ENCODE measurements at regions not wholly inside any gene's neighbourhood (a gene's known extent, or its start where the extent isn't known, plus 50 kb on each side); places are given as distances from the start of the nearest gene placed in this dataset.

DNA sequence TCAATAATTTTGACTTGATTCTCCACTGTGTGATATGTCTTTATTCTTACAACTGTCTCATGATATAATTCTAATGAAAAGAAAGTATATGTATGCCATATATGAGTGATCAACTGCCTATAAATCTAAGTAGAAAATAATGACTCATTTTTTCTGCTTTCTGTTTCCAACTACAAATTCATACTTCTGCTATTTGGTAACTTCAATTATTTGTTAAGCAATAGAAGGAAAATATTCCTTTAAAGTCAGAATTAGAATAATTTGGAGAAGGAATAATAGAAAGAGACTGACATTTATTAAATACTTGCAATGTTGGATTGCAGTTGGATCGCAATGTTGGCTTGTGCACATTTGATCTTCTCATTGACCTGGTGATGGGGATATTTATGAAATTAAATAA, 204.2 kb upstream of the PACRGL start:
- no peaks in the 10 kb centered on the region for H3K4me1 Mint-ChIP-seq
- H3K9me3 ChIP-seq (ENCODE audit: control insufficient read depth, low read length, poor library complexity, severe bottlenecking) = no peaks in the 10 kb centered on the region
- no peaks in the 10 kb centered on the region for H3K36me3 Mint-ChIP-seq (ENCODE audit: low read depth)
- no peaks in the 10 kb centered on the region for H3K27me3 Mint-ChIP-seq
- no peak overlapping the region for H3K27ac Mint-ChIP-seq
- DNase-seq (no peak), ATAC-seq (no peak)
- H3K4me3 Mint-ChIP-seq = no peak overlapping the region

DNA sequence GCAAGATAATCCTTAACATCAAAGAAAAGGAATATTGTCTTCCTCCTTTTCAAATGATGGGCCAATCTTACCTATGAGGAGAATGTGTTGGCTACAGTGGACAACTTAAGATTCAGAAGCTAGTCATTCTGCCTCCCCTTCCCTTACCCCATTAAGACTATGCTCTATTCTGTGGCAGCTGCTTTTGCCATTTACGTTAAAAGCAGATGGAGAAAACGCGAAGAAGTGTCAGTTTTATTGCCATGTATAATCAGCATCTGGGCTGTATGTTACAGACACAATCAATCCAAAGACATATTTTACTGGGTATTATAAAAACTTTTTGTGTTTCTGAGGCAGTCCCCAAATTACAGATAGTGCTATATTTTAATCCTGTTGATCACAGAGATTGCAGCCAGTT, 196.1 kb upstream of the PACRGL start:
- H3K27ac Mint-ChIP-seq = no peak overlapping the region
- no peak for ATAC-seq
- H3K9me3 ChIP-seq (ENCODE audit: control insufficient read depth, low read length, poor library complexity, severe bottlenecking) = no peaks in the 10 kb centered on the region

DNA sequence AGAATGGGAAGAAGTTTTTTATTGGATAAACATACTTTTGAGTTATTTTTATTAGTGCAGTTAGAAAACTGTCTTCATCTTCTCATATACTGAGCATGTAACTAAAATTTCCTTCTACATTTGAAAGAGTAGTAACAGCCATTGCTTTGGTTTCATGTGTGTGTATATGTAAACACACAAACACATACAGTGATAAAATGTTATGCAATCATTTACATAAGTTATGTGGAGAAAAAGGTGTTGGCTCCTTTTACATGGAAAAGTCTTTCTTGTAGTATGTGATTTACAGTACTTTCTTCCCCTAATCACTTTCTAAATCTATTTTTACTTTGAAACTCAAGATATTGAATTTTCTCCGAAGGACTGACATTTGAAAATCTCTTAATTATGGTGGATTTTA, 194.3 kb upstream of the PACRGL start:
- peaks cover 7% of the 10 kb centered on the region for H3K27me3 Mint-ChIP-seq
- no peaks in the 10 kb centered on the region for H3K9me3 ChIP-seq (ENCODE audit: control insufficient read depth, low read length, poor library complexity, severe bottlenecking)
- no peak overlapping the region for H3K27ac Mint-ChIP-seq
- no peaks in the 10 kb centered on the region for H3K4me1 Mint-ChIP-seq
- DNase-seq (no peak), ATAC-seq (no peak)
- no peaks in the 10 kb centered on the region for H3K36me3 Mint-ChIP-seq (ENCODE audit: low read depth)
- no peak overlapping the region for H3K4me3 Mint-ChIP-seq

More for the DNA sequence above, 196.1 kb upstream of the PACRGL start:
- Mint-ChIP-seq H3K4me1 (no peaks in the 10 kb centered on the region), H3K27me3 (peaks cover 7% of the 10 kb centered on the region), H3K36me3 (ENCODE audit: low read depth) (no peaks in the 10 kb centered on the region), H3K4me3 (no peak overlapping the region)
- no peak for DNase-seq

DNA sequence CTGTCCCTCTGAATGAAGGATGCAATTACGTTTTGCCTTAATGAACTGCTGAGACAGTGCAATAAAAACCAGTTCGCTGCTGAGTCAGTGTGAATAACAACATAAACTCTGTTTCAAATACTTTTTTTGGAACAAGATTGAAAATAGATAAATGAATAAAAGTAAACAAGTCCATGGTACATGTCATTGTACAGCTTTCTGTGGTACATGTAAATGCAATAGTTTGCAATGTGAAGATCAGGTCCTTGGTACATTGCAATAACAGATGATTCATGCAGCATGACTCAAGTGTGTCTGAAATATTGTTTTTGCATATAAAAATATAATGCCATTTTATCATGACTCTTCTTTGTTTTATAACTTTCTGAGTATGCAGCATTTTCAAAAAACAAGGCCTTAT, 193.4 kb upstream of the PACRGL start:
- no peaks in the 10 kb centered on the region for H3K4me1 Mint-ChIP-seq
- DNase-seq (no peak), ATAC-seq (no peak)
- peaks cover 7% of the 10 kb centered on the region for H3K27me3 Mint-ChIP-seq
- no peaks in the 10 kb centered on the region for H3K36me3 Mint-ChIP-seq (ENCODE audit: low read depth)
- H3K27ac Mint-ChIP-seq = no peak overlapping the region
- no peaks in the 10 kb centered on the region for H3K9me3 ChIP-seq (ENCODE audit: control insufficient read depth, low read length, poor library complexity, severe bottlenecking)
- no peak overlapping the region for H3K4me3 Mint-ChIP-seq

DNA sequence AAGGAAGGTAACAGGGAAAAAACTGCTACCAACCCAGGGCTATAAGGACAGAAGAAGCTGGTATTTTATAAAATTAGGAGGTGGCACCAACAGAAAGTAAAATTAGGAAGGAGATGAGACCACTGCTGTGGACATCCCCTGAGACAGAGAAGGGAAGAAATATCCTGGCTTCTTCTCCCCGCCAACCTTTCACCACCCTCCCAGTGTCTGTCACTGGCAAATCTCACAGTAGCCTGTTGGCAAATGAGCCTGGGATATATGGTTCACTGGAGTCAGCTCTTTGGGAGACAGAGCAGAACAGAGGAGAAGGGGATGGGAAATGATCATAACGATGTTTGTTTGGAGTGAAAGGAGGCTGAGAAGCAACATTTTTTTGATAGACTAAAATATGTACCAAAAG, 190.9 kb upstream of the PACRGL start:
- ATAC-seq = no peak
- Mint-ChIP-seq H3K36me3 (ENCODE audit: low read depth) (no peaks in the 10 kb centered on the region), H3K4me3 (no peak overlapping the region), H3K27ac (no peak overlapping the region), H3K4me1 (no peaks in the 10 kb centered on the region), H3K27me3 (no peaks in the 10 kb centered on the region)
- no peak for DNase-seq
- no peaks in the 10 kb centered on the region for H3K9me3 ChIP-seq (ENCODE audit: control insufficient read depth, low read length, poor library complexity, severe bottlenecking)

DNA sequence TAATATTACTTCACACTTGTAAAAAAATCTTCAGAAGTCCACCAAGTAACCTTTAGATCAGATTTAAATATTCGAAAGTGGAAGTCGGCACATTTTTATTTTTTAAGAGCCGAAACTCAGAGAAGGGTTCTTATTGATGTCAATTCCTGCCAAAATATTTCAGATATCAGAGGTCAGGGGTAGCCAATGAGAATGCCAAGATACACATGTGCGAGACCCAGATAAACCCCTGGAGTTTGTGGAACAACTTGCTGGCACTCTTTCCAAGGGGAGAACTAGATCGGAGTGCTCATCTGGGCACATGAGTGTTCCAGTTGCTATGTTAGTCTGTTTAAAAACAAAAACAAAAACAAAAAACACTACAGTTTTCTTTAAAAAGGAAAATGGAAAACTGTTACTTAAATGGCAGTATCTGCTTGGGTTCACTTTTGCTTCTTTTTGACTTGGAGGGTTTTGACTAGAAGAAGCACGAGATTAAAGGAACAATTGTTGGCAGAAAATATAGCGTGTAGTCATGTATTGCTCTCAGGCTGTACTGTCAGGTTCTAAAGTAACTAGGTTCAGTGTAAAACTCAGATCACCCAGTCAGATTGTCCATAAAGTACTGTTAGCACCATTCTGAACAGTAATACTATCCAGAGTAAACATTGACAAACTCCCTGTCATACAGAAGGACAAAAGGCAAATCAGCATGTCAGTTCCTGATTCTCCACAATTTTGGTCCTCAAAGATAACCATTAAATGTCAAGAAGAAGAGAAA, 188.0 kb upstream of the PACRGL start:
- H3K36me3 Mint-ChIP-seq (ENCODE audit: low read depth) = no peaks in the 10 kb centered on the region
- no peaks in the 10 kb centered on the region for H3K4me1 Mint-ChIP-seq
- DNase-seq (no peak), ATAC-seq (no peak)
- no peaks in the 10 kb centered on the region for H3K27me3 Mint-ChIP-seq
- no peaks in the 10 kb centered on the region for H3K9me3 ChIP-seq (ENCODE audit: control insufficient read depth, low read length, poor library complexity, severe bottlenecking)
- H3K4me3 Mint-ChIP-seq = no peak overlapping the region
- no peak overlapping the region for H3K27ac Mint-ChIP-seq

DNA sequence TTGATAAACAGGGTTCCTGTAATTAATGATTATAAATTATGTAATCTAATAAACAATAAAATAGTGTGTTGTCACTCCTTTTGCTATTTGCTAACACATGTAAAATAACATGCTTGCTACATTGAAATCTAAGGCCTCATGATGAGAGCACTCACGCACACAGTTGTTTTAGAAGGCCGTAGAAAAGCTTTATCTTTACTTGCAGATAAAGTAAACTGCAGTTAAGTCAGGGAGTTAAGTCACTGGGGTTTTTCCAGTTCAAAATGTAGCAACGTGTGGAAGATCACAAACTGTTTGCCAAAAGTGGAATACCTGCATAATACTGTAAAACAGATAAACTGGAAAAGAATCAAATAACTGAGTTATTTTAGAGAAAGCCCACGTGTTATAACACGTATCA, 187.3 kb upstream of the PACRGL start:
- H3K36me3 Mint-ChIP-seq (ENCODE audit: low read depth) = no peaks in the 10 kb centered on the region
- no peak overlapping the region for H3K27ac Mint-ChIP-seq
- no peaks in the 10 kb centered on the region for H3K4me1 Mint-ChIP-seq
- no peak for DNase-seq
- no peaks in the 10 kb centered on the region for H3K27me3 Mint-ChIP-seq
- no peak overlapping the region for H3K4me3 Mint-ChIP-seq
- ATAC-seq = no peak
- H3K9me3 ChIP-seq (ENCODE audit: control insufficient read depth, low read length, poor library complexity, severe bottlenecking) = no peaks in the 10 kb centered on the region

DNA sequence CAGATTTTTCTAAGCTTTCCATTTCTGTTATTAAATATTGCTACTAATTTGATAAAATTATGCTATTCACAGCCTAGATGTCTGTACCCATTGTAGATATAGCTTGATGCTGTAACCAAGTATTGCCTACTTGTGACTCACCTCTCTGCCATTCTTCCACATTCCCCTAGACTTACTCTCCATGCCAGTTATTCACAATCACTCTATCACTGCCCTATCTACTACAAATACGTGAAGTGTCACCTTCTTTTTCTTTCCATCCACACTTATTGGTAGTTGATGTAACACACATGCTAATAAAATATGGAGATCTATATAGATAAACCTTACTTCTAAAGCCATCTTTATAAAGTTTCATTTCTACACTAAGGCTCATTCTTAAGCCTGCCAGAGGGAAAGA, 179.4 kb upstream of the PACRGL start:
- ATAC-seq = no peak
- Mint-ChIP-seq H3K4me3 (no peak overlapping the region), H3K4me1 (no peaks in the 10 kb centered on the region), H3K27ac (no peak overlapping the region), H3K27me3 (peaks cover 6% of the 10 kb centered on the region), H3K36me3 (ENCODE audit: low read depth) (no peaks in the 10 kb centered on the region)
- no peaks in the 10 kb centered on the region for H3K9me3 ChIP-seq (ENCODE audit: control insufficient read depth, low read length, poor library complexity, severe bottlenecking)
- DNase-seq = no peak

DNA sequence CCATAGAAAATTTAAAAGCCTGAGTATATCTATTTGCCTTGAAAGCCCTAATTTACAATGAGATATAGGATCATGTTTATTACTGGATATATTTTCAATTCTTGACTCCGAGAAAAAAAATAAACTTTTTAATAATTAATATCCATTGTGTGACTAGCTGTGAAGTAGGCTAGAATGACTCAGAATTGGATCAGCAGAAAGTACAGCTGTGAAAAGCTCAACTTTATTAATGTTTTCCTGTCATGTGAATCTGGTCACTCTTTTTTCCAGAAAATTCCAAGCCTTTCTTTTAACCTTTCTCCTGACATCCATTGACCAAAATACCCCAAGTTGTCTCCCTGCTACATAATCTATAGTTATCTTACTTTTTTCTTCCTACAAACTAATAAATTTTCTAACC, 171.8 kb upstream of the PACRGL start:
- no peak overlapping the region for H3K4me3 Mint-ChIP-seq
- H3K4me1 Mint-ChIP-seq = no peaks in the 10 kb centered on the region
- H3K36me3 Mint-ChIP-seq (ENCODE audit: low read depth) = no peaks in the 10 kb centered on the region
- H3K9me3 ChIP-seq (ENCODE audit: control insufficient read depth, low read length, poor library complexity, severe bottlenecking) = no peaks in the 10 kb centered on the region
- peaks cover 6% of the 10 kb centered on the region for H3K27me3 Mint-ChIP-seq
- DNase-seq (no peak), ATAC-seq (no peak)
- H3K27ac Mint-ChIP-seq = no peak overlapping the region

DNA sequence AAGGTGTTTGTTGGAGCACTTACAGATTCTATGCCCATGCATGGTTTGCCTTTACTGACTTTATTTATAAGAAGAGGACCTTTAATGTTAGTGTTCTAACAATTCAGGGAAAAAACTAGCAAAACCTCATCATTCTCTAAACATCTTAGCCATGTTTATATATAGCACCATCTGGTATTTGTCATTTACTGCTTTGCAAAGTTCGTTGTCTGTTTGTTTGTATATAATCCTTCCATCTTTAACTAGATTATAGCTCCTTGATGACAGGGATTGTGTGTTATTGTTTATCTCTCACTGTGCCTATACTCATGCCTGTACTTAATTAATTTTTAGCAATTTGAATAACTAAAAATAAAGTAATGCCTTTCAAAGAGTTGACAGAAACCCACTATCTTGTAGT, 170.6 kb upstream of the PACRGL start:
- H3K9me3 ChIP-seq (ENCODE audit: control insufficient read depth, low read length, poor library complexity, severe bottlenecking) = no peaks in the 10 kb centered on the region
- Mint-ChIP-seq H3K4me1 (no peaks in the 10 kb centered on the region), H3K36me3 (ENCODE audit: low read depth) (no peaks in the 10 kb centered on the region), H3K27ac (no peak overlapping the region), H3K27me3 (no peaks in the 10 kb centered on the region), H3K4me3 (no peak overlapping the region)
- DNase-seq (no peak), ATAC-seq (no peak)

DNA sequence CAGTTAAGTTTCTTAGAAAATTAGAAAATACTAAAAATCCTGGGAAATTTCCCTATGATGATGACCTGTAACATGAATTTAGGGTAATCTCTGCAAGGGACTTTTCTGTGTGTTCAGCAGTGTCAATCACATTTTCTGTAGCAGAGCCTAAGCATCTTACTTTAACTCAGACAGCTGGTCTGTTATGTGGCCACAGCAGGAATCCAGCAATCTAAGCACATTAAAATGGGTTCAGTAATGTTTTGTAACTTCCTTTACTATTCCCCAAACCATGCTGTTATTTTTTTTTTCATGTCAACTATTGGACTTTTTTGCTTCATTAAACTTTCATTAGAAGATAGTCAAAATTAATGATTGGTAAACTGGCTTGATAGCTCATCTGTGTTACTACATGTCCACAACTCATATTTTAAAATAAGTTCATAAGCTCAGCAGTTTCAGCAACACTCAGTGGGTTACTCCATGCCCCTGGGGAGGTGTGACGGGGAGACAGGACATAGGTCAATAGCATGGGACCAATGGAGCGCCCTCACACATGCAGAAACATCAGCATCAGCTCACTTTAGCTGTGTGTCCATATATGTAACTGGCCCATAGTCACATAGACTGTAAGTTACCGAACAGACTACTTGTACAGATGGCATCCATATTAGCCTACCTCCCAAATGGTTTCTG, 168.0 kb upstream of the PACRGL start:
- no peaks in the 10 kb centered on the region for H3K36me3 Mint-ChIP-seq (ENCODE audit: low read depth)
- no peak overlapping the region for H3K4me3 Mint-ChIP-seq
- ATAC-seq (no peak), DNase-seq (no peak)
- no peaks in the 10 kb centered on the region for H3K27me3 Mint-ChIP-seq
- no peaks in the 10 kb centered on the region for H3K4me1 Mint-ChIP-seq
- H3K27ac Mint-ChIP-seq = no peak overlapping the region
- H3K9me3 ChIP-seq (ENCODE audit: control insufficient read depth, low read length, poor library complexity, severe bottlenecking) = no peaks in the 10 kb centered on the region

DNA sequence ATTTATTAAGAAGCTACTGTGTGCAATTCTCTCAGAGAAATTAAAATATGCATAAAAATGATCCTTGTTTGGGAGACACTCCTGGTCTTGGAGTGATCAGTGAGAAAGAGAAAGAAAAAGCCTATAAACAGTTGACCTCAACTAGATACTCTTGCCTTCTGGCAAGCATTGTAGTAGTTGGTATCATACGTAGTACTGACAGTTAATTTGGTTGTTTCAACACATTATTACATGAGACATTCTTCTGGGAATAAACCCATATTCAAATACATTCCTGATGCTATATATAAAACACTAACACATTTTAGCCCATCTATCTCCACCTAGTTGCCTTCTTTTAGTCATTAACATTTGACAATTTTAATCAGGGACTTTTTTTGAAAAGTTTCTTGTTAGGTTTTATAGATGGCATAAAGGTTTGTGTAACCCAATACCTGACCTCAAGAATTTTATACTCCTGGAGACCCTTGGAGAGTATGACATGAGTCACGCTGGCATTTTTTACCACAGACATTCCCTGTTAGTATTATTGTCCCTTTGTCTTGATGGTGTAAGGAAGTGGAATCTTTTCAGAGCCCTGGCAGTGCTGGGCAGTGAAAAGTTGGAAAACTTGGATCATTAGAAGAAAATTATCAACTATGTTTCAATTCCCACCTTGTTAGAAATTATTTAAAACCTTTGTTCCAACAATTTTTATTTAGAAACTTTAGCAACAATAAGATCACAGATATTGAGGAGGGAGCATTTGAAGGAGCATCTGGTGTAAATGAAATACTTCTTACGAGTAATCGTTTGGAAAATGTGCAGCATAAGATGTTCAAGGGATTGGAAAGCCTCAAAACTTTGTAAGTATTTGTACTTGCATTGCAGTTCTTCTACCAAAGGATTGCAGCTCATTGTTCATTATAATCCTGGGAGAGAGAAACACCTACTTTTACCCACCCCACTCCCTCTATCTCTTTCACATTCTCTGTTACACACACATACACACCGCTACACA, 167.1 kb upstream of the PACRGL start:
- ATAC-seq = no peak
- H3K27ac Mint-ChIP-seq = no peak overlapping the region
- no peak overlapping the region for H3K4me3 Mint-ChIP-seq
- H3K36me3 Mint-ChIP-seq (ENCODE audit: low read depth) = no peaks in the 10 kb centered on the region
- no peaks in the 10 kb centered on the region for H3K9me3 ChIP-seq (ENCODE audit: control insufficient read depth, low read length, poor library complexity, severe bottlenecking)
- no peaks in the 10 kb centered on the region for H3K4me1 Mint-ChIP-seq
- DNase-seq = no peak
- no peaks in the 10 kb centered on the region for H3K27me3 Mint-ChIP-seq

DNA sequence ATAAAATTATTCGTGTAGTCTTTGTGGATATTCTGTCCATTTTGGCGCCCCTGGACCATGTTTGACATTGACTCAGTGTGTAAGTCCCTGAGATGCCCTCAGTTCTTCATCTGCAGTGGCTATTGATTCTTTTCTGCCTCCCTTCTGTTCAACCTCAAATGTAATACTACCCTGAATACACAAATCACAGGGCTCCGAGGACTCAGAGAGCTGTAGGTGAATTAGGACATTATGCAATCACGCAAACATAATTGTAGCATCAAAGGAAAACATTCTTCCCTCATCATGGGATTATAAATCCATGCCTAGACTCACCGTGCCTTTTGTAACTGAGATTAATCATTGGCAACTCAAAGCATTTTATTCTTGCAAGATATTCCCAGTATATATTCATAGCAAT, 161.4 kb upstream of the PACRGL start:
- Mint-ChIP-seq H3K27me3 (peaks cover 5% of the 10 kb centered on the region), H3K36me3 (ENCODE audit: low read depth) (no peaks in the 10 kb centered on the region), H3K4me1 (no peaks in the 10 kb centered on the region), H3K27ac (no peak overlapping the region), H3K4me3 (no peak overlapping the region)
- H3K9me3 ChIP-seq (ENCODE audit: control insufficient read depth, low read length, poor library complexity, severe bottlenecking) = no peaks in the 10 kb centered on the region
- DNase-seq (no peak), ATAC-seq (no peak)
